ENCODE measurements at regions not wholly inside any gene's neighbourhood (a gene's known extent, or its start where the extent isn't known, plus 50 kb on each side); places are given as distances from the start of the nearest gene placed in this dataset.
A peak's percentile ranks its signal among the peaks of the same experiment; 100 is the strongest.

DNA sequence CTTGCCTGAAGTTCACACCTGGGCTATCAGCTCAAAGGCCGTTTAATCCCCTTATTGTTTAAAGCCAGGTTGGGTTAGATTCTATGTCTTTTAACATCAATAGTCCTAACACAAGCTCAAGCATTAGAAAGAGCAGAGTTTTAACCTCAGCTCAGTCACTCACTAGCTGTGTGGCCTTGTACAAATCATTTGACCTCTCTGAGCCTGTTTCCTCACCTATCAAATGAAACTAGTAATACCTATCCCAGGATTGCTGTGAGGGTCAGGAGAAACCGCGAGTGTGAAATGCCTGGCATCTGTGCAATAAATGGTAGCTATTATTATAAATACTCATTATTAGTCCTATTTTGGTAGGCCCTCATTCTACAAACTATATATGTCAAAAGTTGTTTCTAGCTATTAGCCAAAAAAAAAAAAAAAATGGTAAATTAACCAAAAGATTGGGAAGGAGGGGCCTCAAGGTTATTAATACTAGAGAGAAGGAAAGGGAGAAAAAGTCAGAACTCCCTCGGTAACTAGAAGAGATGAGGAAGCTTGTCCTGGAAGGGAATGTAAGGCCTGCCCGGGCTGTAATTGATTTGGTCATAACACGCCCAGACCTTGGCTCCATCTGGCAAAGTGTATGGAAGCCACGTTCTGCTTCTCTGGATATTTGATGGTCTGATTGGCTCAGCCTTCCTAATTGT, 510.5 kb upstream of the PROK2 start:
- no peak for DNase-seq

DNA sequence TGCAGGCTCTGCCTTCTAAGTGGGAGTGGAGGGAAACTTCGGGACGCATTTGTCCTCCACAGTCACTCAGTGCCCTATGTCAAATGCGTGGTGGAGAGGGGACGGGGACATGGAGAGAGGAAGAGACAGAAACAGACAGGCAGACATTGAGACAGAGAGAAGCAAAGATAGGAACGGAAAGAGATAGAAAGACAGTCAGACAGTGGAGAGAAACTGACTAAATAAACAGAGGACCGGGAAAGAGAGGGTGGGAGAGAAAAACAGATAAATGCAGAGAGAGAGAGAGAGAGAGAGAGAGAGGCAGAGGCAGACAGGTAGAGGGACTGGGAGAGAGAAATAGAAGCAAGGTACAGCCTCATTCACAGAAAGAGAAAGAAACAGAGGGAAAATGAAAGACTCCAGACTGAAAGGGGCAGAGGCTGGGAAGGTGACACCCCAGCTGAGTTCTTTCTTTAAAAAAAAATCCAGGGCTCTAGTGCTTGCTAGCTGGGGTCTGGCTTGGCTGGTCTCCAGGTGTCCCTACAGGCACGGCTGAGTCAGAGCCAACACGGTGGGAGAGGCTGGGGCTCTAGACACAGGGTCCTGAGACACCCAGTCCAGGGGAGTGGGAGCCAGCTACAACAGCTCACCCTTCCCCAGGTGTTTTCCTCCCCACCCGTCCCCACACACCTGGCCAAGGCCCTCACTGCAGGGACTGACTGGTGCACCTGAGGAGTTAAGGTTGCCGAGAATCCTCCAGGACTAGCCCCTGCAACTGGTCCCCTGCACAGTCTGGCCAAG, 506.1 kb upstream of the PROK2 start:
- no peak for DNase-seq

DNA sequence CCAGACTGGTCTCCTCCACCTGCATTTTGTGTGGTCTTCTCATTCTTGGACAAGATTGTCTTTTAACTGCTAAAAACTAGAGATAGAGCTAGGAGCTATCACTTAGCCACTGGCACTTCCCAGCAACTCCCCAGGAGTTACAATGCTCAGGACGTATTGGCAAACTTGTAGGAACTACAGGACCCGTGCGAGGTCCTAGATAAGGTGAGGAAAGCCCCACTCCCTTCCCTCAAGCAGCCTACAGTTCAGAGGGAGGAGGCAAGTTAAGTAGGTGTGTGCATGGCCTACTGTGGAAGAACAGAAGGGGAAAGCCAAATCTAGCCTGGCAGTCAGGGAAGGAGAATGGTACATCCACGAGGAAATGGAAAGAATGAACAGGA, 504.7 kb upstream of the PROK2 start:
- no peak for DNase-seq

DNA sequence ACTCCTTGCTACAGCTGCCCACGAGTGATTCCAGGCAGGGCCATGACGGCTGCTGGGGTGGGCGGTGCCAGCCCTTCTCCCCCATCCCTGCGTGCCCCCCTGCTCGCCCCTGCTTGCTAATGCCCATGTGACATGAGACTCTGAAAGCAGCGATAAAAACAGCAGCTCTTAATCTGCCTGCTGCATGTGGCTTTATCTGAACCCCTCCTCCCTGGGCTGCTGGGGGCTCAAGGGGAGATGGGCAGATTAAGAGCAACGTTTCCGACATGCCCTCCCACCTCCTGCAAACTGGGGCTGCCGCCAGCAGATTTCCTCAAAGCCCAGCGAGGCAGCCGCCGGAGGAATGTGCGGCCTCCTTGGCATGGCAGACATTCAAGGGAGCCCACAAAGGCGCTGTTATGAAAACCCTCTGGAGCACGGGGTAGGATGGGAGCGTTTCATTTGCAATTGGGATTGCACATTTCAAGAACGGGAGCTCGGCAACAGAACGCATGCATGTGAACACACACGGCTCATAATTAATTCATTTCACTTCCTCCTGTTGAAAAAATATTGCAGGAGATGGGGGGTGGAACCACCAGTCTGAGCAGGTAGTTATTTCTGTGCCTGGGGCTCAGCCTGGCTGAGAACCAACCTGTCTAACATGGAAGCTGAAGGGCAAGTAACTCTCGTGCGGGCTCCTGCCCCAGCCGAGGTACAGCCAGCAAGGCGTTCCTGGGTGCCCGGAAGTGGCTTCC, 504.2 kb upstream of the PROK2 start:
- peak in 2 of 3 donors; percentile 35 to 38 for DNase-seq

DNA sequence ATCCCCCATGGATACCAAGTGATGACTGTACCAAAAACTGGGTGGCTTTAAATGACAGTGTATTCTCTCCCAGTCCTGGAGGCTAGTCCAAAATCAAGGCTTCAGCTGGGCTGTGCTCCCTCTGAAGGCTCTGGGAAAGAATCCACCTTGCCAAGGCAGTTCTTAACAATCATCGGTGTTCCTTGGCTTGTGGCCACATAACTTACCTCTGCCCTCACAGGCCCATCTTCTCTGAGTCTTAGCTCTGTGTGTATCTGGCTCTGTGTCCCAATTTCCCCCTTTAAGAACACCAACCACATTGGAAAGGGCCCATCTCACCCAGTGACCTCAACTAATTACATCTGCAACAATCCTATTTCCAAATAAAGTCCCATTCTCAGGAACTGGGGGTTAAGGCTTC, 503.0 kb upstream of the PROK2 start:
- DNase-seq, result no peak

DNA sequence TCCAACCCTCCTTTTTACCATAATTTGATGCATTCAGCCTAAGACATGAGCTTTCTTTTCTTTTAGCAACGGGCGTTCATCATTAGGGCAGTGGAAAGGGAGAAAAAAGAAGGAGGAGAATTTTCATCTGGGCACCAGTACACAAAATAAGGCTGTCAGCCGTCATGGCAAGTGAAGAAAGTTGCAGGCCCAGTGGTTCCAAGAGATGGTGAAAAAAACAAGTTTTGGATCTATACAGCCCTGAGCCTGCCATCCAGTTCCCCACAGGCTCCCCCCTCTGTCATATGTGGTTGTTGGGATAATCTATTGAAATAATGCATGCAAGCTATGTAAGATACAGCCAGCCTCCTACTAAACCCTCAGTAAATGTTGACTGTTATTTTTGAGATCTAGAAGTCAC, 500.6 kb upstream of the PROK2 start:
- DNase-seq, result no peak

DNA sequence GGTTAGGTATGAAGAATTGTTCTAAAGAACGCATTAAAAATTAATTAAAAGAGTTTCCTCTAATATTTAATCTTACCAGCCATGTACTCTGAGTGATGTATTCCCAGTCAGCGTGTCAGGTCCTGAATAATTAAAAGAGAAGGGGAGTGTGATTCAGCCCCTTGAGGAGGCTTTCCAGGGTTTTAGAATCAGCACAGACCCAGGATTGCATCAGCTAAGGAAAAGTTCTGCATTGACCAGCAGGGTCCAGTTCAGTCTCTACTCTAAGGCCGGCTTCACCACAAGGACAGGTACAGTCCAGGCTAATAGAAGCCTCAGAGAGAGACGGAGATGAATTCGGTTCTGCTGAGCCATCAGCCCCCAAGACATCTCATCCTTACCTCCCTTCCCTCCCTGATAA, 499.5 kb upstream of the PROK2 start:
- no peak for DNase-seq

DNA sequence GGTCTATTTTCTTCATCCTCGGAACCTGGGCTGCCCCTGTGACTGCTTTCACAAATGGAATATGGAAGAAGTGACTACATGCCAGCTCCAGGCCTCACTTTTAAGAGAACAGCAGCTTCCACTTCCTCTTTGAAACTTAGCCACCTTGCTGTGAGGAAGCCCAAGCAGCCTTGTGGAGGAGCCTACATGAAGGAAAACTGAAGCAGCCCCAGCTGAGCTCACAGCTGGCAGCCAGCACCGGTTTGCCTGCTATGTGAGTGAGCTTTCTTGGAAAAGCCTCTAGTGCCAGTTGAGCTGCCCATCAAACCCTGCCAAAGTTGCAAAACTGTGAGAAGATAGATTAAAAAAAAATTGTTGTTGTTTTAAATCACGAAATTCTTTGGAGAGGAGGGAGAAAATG, 498.0 kb upstream of the PROK2 start:
- DNase-seq, result no peak

DNA sequence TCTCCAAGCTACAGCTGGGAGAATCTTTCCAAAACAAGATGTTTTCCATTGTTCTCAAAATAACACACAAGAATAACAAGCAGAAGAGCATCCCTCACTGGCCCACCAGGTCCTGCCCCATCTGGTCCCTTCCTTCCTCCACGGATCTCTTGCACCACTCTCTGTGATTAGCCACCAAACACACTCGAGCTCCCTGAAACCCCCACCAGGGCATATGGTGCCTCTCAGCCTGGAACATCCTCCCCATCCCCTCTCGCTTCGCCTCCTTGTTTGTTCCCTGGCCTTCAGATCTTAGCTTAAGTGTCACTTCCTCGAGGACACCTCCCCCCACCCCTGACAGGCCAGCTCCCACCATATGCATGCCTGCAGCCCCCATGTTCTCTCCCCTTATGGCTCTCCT, 496.6 kb upstream of the PROK2 start:
- no peak for DNase-seq

DNA sequence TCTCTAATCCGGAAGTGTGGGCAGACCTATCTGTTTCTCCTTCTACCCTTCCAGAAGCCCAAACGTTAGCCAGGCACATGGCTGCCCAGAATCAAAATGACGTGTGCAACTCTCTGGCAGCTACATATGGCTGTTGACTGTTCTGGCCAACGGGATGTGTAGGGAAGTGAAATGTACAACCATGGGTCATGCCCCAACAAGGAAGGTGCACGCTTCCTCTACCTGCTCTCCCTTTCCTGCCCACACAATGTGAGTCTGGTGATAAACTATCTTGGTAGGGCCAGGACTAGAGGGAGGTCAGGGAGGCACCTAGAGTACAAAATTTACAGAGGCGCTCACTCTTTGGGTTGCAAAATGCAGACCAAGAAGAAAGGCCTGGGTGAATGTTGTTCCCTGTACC, 495.9 kb upstream of the PROK2 start:
- no peak for DNase-seq

DNA sequence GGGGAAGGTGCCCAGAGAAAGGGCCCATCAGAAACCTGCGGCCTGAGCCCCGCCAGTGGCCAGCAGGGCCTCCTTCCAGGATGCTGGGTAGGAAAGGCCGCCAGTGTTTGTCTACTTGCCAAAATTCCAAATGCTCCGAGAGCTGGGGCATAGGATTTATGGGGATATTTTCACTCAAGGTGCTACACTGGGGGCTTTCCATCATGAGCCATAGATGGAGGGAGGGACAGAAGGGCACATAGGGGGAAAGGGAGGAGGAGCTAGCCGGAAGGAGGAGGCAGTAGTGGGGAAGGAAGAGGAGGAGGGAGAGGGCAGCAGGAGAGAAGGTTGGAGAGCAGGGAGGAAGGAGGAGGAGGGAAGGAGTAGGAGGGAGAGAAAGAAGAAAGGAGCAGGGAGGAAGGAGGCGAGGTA, 494.7 kb upstream of the PROK2 start:
- DNase-seq, result no peak

DNA sequence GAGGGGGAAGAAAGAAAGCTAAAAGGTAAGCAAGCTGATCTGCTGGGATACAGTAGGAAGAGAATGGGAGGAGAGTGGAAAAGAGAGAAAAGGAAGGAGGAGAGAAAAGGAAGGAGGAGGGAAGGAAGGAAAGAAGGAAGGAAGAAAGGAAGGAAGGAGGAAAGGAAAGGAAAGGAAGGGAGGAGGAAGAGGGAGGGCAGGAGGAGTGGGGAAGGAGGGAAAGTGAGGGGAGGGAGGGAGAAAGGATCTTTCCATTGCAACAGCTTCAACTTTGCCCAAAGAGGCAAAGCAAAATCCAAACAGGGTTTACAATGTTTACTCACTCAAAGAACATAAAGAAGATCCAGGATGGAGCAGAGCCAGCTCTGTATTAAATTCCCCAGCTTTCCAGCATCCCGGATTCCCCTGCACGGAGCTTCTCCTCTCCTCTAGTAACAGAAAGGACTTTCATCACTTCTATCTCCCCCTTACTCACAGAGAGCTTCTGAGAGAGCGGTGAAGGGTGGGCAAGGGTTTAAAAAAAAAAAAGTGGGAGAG, 494.2 kb upstream of the PROK2 start:
- no peak for DNase-seq

DNA sequence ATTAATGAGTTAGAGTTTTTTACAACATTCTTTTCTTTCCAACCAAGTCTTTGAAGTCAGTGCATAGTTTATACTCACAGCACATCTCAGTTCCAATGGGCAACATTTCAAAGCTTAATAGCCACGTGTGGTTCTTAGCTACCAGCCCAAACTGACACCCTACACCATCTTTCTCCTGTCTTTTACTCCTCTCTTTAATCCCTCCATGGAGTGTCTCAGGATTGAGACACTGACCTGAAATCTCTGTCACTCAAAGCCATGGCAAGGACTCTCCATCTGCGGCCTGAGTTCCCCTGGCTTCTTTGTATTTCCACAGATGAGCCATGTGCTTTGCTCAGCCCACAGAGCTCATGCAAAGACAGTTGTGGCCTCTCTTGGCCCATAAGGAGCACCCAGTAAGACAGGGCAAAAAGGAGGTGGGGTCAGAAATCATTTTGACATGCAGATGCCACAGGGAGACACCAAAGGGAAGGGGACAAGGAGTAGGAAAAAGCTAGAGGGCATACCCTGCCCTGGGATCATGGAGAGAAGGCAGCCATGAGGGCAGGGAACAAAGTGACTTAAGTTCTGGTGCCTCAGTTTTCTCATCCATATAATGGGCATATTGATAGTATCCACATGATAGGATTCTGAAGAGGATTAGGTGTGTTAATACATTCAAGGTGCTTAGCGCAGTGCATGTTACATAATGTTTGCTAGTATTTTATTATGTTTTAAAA, 493.6 kb upstream of the PROK2 start:
- no peak for DNase-seq

DNA sequence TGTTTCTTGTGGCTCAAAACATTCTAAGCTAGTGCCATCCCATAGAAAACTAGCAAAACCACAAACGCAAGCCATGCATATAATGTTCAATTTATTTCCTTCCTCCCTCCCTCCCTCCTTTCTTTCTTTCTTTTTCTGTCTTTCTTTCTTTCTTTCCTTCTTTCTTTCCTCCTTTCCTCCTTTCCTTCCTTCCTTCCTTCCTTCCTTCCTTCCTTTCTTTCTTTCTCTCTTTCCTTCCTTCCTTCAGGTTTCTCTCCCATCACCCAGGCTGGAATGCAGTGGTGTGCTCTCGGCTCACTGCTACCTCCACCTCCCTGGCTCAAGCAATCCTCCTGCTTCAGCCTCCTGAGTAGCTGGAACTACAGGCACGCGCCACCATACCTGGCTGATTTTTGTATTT, 492.8 kb upstream of the PROK2 start:
- DNase-seq, result no peak

DNA sequence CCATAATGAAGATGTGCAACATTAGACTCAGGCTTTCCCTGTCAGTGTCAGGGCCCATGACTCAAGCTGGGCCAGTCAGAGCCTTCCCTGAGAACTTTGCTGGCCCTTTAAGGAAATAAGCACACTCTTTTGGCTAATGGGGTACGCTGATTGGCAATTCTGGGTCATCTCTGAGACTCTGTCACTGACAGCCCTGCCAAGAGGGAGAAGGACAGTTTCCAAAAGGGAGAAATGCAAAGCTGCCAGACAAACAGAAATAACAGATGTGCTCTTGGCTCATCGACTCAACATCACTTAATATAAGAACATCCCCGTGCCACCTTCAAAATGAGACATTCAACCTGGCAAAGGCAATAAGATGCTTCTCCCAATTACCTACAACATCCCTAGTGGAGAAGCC, 491.9 kb upstream of the PROK2 start:
- DNase-seq, result peak in 2 of 3 donors; percentile 37 to 38

DNA sequence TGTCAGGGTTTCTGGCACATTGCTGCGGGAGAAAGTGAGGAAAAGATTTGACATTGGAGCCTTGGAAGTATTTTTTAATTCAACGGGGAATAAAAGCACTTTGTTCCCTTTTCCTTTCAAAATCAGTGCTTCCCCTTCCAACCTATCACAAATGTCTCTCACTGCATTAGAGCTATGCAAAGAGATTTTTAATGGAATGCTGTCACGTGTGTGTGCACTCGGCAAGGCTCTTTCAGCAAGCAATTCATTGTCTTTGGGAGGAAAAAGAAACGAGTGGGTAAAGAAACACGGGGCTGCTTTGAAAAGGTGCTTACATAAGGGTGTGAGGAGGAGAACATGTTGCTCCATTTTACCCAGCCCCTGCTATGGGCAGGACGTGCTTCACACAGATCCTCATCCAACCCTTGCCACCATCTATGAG, 490.4 kb upstream of the PROK2 start:
- DNase-seq, result no peak

DNA sequence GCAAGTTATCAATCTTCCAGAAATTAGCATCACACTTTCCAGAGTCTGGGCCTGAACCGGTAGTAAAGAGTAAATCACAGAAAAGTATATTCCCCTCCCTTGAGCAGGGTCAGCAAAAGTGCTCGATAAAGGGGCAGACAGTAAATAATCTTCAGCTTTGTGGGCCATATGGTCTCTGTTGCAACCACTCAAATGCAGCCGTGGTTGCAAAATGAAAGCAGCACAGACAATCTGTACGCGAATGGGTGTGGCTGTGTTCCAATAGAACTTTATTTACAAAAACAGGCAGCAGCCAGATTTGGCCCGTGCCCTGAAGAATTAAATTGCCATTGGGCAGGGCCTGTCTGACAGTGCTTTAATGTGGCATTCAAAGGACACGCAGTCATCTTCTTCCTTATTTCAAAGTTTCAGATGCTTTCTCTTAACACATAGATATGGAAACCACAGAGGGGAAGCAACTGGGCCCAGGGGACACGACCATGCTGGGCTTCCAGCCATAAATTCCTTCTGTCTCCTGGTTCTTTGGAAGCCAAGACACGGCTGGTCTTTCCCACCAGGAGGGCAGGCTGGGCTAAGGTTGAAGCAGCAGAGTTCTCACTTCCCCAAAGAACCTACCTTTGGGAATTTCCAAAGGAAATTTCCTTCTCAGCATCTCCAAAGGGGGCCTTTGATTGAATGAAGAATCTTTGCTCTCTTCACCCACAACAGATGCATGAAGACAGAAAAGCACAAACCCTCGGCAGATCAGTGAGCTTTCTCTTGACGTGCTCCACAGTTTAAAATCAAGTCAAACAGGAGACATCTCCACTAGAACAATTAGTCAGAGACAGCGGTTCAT, 489.8 kb upstream of the PROK2 start:
- peak; percentile 67 to 73 (median 73) for DNase-seq

DNA sequence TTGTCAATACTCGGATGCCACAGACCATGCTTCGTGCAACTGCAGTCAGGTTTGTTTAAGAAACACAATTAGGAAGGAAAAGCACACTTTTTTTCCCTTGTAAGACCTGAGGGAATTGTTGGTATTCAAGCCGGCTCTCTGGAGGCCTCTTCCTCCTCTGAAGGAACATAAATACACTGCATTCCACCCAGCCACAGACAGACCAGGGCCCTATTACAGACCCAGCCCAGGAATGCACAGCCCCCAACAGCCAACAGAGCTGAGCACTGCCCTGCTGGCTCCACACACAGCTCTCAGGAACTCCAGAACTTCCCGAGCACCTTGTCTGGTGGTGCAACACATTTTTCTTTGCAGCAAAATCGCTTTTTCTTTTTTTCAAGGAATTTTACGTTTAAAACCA, 488.7 kb upstream of the PROK2 start:
- DNase-seq, result no peak

DNA sequence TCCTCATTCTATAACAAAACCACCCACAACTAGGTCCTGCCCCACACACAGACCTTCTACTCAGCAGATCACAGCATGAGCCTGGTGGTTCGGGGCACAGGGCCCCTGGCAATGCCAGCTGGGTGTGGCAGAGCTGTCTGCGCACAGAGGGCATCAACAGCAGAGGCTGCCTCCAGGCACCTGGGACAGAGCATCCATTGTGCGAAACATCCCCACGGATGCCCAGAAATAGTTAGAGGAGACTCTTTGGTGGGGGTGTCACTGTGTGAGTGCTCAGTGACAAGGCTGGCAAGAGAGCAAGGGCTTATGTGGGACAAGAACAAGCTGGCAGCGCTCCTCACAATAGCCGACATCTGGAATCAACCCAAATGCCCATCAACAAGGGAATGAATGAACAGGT, 487.4 kb upstream of the PROK2 start:
- no peak for DNase-seq

DNA sequence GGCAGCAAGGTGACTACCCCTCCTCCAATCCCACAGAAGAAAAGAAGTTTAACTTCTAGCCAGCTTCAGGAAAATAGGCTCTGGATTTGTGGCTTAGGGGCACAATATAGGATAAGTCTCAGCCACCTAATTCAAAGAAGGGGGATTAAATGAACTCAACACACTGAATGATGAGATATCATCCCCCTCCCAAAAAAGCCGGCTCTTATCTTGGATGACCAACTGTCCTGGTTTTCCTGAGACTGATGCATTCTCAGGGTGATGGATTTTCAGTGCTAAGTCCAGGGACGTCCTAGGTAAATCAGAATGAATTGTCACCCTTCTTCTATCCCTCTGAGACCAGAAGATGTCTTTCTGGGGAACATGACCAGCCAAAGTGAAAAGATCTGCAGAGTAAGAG, 487.0 kb upstream of the PROK2 start:
- DNase-seq, result no peak

DNA sequence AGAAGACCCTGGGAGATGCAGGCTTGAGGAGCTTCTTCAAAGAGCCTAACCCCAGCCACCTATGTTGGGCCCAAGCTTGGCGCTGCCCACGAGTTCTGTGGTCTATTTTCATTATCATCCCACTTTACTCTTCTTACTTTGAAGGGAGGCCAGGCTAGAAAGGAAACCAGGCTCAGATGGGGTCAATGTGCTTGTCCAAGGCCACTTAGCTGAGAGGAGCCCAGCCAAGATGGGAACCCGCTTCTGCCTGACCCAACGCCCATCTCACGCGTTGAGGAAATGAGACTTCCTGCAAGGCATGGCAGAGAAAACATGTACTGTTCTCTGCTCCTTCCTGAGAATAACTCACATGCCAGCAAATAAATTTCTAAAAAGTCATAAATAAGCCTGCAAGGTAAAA, 486.3 kb upstream of the PROK2 start:
- peak; percentile 40 to 46 (median 43) for DNase-seq

DNA sequence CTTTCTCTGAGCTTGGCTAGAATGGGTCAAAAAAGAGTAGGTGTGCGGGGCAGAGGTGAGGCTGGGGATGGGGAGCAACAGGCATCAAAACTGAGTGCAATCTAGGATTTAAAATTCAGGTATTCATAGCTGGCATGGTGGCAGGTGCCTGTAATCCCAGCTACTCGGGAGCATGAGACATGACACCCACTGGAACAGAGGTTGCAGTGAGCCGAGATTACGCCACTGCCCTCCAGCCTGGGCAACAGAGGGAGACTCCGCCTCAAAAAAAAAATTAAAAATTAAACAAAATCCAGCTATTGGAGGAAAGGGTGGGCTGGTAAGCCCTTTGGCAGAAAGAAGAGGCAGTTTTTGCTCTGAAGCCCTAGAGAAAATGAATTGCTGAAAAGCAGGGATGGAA, 485.8 kb upstream of the PROK2 start:
- no peak for DNase-seq

All from suppressor macrophage treated with lipopolysaccharide for 1 hour (primary cell).